H9 (cell line): ENCODE measurements at regions not wholly inside any gene's neighbourhood (a gene's known extent, or its start where the extent isn't known, plus 50 kb on each side); places are given as distances from the start of the nearest gene placed in this dataset.

Experiments used
- DNase-seq: peaks from one replicate; pipeline ENCODE4 v3.0.0-alpha.2; 2017
- H2AFZ ChIP-seq: one replicate; pipeline ENCODE4 v1.6.1; 2013; ENCODE audit warnings: mild to moderate bottlenecking, low read length, control low read depth, moderate library complexity
- H2AK5ac ChIP-seq: 2 replicates; pipeline ENCODE4 v1.6.1; 2013; ENCODE audit warnings: low read length, control low read depth, mixed read lengths; ENCODE audit not compliant: insufficient read length
- H2BK120ac ChIP-seq: one replicate; pipeline ENCODE4 v1.6.1; 2013; ENCODE audit warnings: low read depth, mild to moderate bottlenecking, low read length, control low read depth, inconsistent platforms; ENCODE audit not compliant: poor library complexity, severe bottlenecking
- H2BK12ac ChIP-seq: 2 replicates; pipeline ENCODE4 v1.6.1; 2013; ENCODE audit warnings: low read length, control low read depth, mixed read lengths, low read depth; ENCODE audit not compliant: insufficient read length
- H2BK15ac ChIP-seq: 2 replicates; pipeline ENCODE4 v1.6.1; 2013; ENCODE audit warnings: low read depth, low read length, control low read depth
- H2BK20ac ChIP-seq: one replicate; pipeline ENCODE4 v1.6.1; 2013; ENCODE audit warnings: low read depth, mild to moderate bottlenecking, low read length, control low read depth, inconsistent platforms; ENCODE audit not compliant: poor library complexity, severe bottlenecking
- H2BK5ac ChIP-seq: 2 replicates; pipeline ENCODE4 v1.6.1; 2013; ENCODE audit warnings: low read length, control low read depth, mixed read lengths; ENCODE audit not compliant: insufficient read length
- H3K14ac ChIP-seq: 2 replicates; pipeline ENCODE4 v1.6.1; 2013; ENCODE audit warnings: low read length, control low read depth; ENCODE audit not compliant: insufficient read depth
- H3K18ac ChIP-seq: 2 replicates; pipeline ENCODE4 v1.6.1; 2013; ENCODE audit warnings: low read depth, mild to moderate bottlenecking, mixed read lengths, low read length, control low read depth; ENCODE audit not compliant: insufficient read length
- H3K23ac ChIP-seq: 2 replicates; pipeline ENCODE4 v1.6.1; 2013; ENCODE audit warnings: low read length, control low read depth, mixed read lengths, low read depth; ENCODE audit not compliant: insufficient read length
- H3K23me2 ChIP-seq: 2 replicates; pipeline ENCODE4 v1.6.1; 2013; ENCODE audit warnings: low read depth, mild to moderate bottlenecking, mixed read lengths, low read length, control low read depth; ENCODE audit not compliant: insufficient read length, poor library complexity, severe bottlenecking
- H3K27ac ChIP-seq: 2 replicates; pipeline ENCODE4 v1.5.1; 2013; ENCODE audit warnings: low read length, control low read depth, mixed read lengths, low read depth; ENCODE audit not compliant: insufficient read length
- H3K27me3 ChIP-seq: 2 replicates; pipeline ENCODE4 v1.6.1; 2013; ENCODE audit warnings: low read length, control low read depth, inconsistent platforms; ENCODE audit not compliant: insufficient read depth
- H3K4ac ChIP-seq: 2 replicates; pipeline ENCODE4 v1.6.1; 2013; ENCODE audit warnings: low read depth, mild to moderate bottlenecking, control low read depth, inconsistent platforms, low read length, moderate library complexity
- H3K4me1 ChIP-seq: 2 replicates; pipeline ENCODE4 v1.6.1; 2013; ENCODE audit warnings: low read length, control low read depth, inconsistent platforms; ENCODE audit not compliant: insufficient read depth
- H3K4me2 ChIP-seq: 2 replicates; pipeline ENCODE4 v1.6.1; 2013; ENCODE audit warnings: low read length, control low read depth, mixed read lengths; ENCODE audit not compliant: insufficient read length, insufficient read depth
- H3K56ac ChIP-seq: 2 replicates; pipeline ENCODE4 v1.6.1; 2013; ENCODE audit warnings: low read depth, mild to moderate bottlenecking, mixed read lengths, low read length, control low read depth; ENCODE audit not compliant: insufficient read length
- H3K79me1 ChIP-seq: 2 replicates; pipeline ENCODE4 v1.6.1; 2013; ENCODE audit warnings: low read depth, mild to moderate bottlenecking, moderate library complexity, low read length, control low read depth, inconsistent platforms; ENCODE audit not compliant: insufficient read depth, poor library complexity, severe bottlenecking
- H3K79me2 ChIP-seq: 2 replicates; pipeline ENCODE4 v1.6.1; 2013; ENCODE audit warnings: low read length, control low read depth, inconsistent platforms; ENCODE audit not compliant: insufficient read depth
- H3K9ac ChIP-seq: 2 replicates; pipeline ENCODE4 v1.6.1; 2013; ENCODE audit warnings: low read length, control low read depth, mixed read lengths; ENCODE audit not compliant: insufficient read length; ENCODE audit errors: extremely low read depth
- H3K9me3 ChIP-seq: one replicate; pipeline ENCODE4 v1.6.1; 2013; ENCODE audit warnings: low read depth, low read length, inconsistent platforms; ENCODE audit not compliant: control insufficient read depth
- H3T11ph ChIP-seq: one replicate; pipeline ENCODE4 v1.6.1; 2013; ENCODE audit warnings: mild to moderate bottlenecking, low read length, control low read depth, inconsistent platforms
- H4K20me1 ChIP-seq: one replicate; pipeline ENCODE4 v1.6.1; 2013; ENCODE audit not compliant: control insufficient read depth, insufficient read length, insufficient read depth
- H4K5ac ChIP-seq: 2 replicates; pipeline ENCODE4 v1.6.1; 2013; ENCODE audit warnings: low read depth, mild to moderate bottlenecking, mixed read lengths, low read length, control low read depth; ENCODE audit not compliant: insufficient read length
- H4K8ac ChIP-seq: replicated peaks from 2 replicates; pipeline ENCODE4 v1.6.1; 2013; ENCODE audit warnings: low read length, control low read depth, mixed read lengths, low read depth; ENCODE audit not compliant: insufficient read length
- H4K91ac ChIP-seq: 2 replicates; pipeline ENCODE4 v1.6.1; 2013; ENCODE audit warnings: low read depth, mild to moderate bottlenecking, moderate library complexity, mixed read lengths, low read length, control low read depth; ENCODE audit not compliant: insufficient read length
- H3K27ac Mint-ChIP-seq, 3 experiments: 2 replicates in 2 of 3; 3 replicates in 1 of 3; pipeline ENCODE4 v1.8.0; 2020 to 2021; ENCODE audit warnings: mixed read lengths in 3 of 3, mild to moderate bottlenecking in 1 of 3, moderate library complexity in 1 of 3
- H3K27me3 Mint-ChIP-seq: 2 replicates; pipeline ENCODE4 v1.8.0; 2021; ENCODE audit warnings: low read depth, mild to moderate bottlenecking, moderate library complexity, mixed read lengths
- H3K36me3 Mint-ChIP-seq, 3 experiments: 2 replicates in 2 of 3; 3 replicates in 1 of 3; pipeline ENCODE4 v1.8.0; 2020 to 2021; ENCODE audit warnings: low read depth in 3 of 3, mixed read lengths in 3 of 3; ENCODE audit not compliant: insufficient read depth in 1 of 3
- H3K4me1 Mint-ChIP-seq, 2 experiments: 2 replicates each; pipeline ENCODE4 v1.8.0; 2020; ENCODE audit warnings: mixed read lengths in 2 of 2
- H3K4me3 Mint-ChIP-seq, 2 experiments: 2 replicates in 1 of 2; 3 replicates in 1 of 2; pipeline ENCODE4 v1.8.0; 2020 to 2021; ENCODE audit warnings: mild to moderate bottlenecking in 2 of 2, mixed read lengths in 2 of 2, moderate library complexity in 1 of 2
- H3K9me3 Mint-ChIP-seq, 2 experiments: 2 replicates in 1 of 2; 3 replicates in 1 of 2; pipeline ENCODE4 v1.8.0; 2020; ENCODE audit warnings: mild to moderate bottlenecking in 2 of 2, mixed read lengths in 2 of 2, moderate library complexity in 1 of 2
- WGBS: extraction: QIAGEN DNeasy Blood & Tissue Kit; methylation state at CpG from one replicate; pipeline ENCODE4 v1.1.7; 2013; ENCODE audit warnings: missing lambda C conversion rate, low lambda C conversion rate, mixed read lengths; ENCODE audit not compliant: insufficient read length; ENCODE audit errors: extremely low coverage; 5-methylcytosine and 5-hydroxymethylcytosine counted together
- TF ChIP-seq, protein P1 (sequence below): fragments of 200-600 bp; sonication (generic); conservative IDR thresholded peaks from 3 replicates; pipeline ENCODE4 v1.8.0; 2021; ENCODE audit warnings: antibody characterized with exemption, mild to moderate bottlenecking

DNA sequence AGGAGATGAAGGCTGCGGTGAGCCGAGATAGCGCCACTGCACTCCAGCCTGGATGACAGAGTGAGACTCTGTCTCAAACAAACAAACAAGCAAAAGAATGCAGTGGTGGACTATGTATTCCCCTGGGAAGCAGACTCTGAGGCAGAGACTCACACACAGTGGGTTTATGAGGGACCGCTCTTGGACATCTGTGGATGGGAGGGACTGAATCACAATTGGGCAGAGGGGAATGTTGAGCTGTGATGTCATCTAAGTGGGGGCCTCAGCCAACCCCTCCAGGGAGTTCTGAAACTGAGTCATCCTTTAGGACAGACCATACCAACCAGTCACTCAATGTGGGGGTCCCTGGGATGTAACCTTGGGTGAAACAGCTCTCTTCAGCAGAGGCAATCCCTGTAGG, 151.0 kb downstream of the SUDS3 start:
- Histone ChIP-seq H3K18ac (no peak overlapping the region), H3K23me2 (no peaks in the 10 kb centered on the region), H3K23ac (no peak overlapping the region), H3K27me3 (no peaks in the 10 kb centered on the region; the same call in 1 of the 2 replicates), H3K56ac (no peak overlapping the region), H2BK15ac (no peak overlapping the region), H3K9ac (no peak overlapping the region), H3K9me3 (no peaks in the 10 kb centered on the region), H4K91ac (no peak overlapping the region), H4K5ac (no peak overlapping the region), H3K14ac (no peak overlapping the region), H2AFZ (no peak overlapping the region), H3K79me1 (no peaks in the 10 kb centered on the region), H3K27ac (no peak overlapping the region), H3K79me2 (no peaks in the 10 kb centered on the region), H3K4ac (no peak overlapping the region), H4K8ac (no peak overlapping the region), H2BK12ac (no peak overlapping the region), H2BK5ac (no peak overlapping the region), H3T11ph (no peak overlapping the region), H2BK20ac (no peak overlapping the region), H3K4me1 (no peaks in the 10 kb centered on the region; the same call in 1 of the 2 replicates), H2BK120ac (no peak overlapping the region), H4K20me1 (no peaks in the 10 kb centered on the region), H3K4me2 (no peak overlapping the region), H2AK5ac (no peak overlapping the region)
- DNase-seq = no peak
- H3K9me3 Mint-ChIP-seq = no peaks in the 10 kb centered on the region; a peak in 2 of 5 replicates
- H3K27ac Mint-ChIP-seq = peak overlapping the region in 1 of 3 experiments; percentile 1; a peak in 2 of 7 replicates
- WGBS = no CpG with 5 or more reads among the region's 4 CpGs
- no peak overlapping the region for H3K4me3 Mint-ChIP-seq
- H3K36me3 Mint-ChIP-seq = no peaks in the 10 kb centered on the region
- TF ChIP-seq, protein P1, sequence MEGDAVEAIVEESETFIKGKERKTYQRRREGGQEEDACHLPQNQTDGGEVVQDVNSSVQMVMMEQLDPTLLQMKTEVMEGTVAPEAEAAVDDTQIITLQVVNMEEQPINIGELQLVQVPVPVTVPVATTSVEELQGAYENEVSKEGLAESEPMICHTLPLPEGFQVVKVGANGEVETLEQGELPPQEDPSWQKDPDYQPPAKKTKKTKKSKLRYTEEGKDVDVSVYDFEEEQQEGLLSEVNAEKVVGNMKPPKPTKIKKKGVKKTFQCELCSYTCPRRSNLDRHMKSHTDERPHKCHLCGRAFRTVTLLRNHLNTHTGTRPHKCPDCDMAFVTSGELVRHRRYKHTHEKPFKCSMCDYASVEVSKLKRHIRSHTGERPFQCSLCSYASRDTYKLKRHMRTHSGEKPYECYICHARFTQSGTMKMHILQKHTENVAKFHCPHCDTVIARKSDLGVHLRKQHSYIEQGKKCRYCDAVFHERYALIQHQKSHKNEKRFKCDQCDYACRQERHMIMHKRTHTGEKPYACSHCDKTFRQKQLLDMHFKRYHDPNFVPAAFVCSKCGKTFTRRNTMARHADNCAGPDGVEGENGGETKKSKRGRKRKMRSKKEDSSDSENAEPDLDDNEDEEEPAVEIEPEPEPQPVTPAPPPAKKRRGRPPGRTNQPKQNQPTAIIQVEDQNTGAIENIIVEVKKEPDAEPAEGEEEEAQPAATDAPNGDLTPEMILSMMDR = no peak
- peaks cover 2% of the 10 kb centered on the region for H3K27me3 Mint-ChIP-seq
- H3K4me1 Mint-ChIP-seq = peaks cover 11 to 12% of the 10 kb centered on the region in 2 experiments
